ENCODE measurements at regions not wholly inside any gene's neighbourhood (a gene's known extent, or its start where the extent isn't known, plus 50 kb on each side); places are given as distances from the start of the nearest gene placed in this dataset.

GRCh38 chr18:78736015-78736690, 243.5 kb upstream of the SALL3 start:
- DNase-seq: no peak

DNA sequence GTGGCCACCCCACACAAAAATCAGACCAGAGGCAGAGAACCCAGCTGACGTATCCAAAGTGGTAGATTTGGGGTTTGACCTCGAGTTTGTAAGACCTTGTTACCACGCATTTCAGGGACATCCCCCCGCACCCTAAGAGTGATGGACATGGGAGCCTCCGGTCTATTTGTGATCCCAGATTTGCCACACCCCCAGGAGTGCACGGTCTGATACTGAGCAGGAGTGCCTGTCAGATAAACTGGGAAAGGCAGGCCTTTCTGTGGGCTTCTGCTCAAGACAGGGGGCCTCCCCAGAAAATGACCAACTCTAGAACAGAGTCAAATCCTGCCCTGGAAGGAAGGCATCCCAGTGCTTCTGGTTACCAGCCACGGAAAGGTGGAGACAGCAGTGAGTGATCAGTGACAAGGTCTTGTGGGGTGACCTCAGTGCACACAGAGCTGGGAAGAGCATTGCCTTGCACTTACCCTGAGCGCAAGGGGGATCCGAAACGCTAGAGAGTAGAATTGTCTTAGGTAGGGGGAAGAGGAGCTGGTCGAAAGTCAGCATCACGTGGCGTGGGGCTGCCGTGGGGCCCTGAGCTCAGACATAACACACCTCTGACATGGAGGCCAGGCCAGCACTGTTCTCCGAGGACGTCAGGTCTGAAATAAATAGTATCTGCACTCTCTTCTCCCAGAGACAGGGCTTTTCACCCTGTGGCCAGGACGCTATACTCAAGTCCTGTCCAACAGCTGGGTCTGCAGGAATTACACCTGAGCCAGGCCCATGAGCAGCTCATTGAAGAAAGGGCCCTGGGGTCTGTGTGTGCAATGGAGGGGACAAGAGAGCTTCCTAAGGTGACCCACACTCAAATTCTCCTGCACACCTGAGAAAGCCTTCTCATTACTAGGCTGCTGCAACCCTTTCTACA, 242.4 kb upstream of the SALL3 start:
- no peak for DNase-seq

- DNase-seq: no peak
Measured at GRCh38 chr18:78738076-78738690, 241.4 kb upstream of the SALL3 start.

DNA sequence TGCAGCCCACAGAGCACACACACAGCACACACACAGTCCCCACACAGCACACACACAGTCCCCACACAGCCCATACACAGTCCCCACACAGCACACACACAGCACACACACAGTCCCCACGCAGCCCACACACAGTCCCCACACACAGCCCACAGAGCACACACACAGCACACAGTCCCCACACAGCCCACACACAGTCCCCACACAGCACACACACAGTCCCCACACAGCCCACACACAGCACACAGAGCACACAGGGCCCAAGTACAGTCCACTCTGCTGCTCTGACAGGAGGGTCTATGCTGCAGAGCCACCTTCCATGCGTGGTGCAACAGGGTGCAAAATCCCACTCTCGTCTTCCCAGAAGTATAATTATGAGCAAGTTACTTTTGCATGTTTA, 240.5 kb upstream of the SALL3 start:
- no peak for DNase-seq

DNA sequence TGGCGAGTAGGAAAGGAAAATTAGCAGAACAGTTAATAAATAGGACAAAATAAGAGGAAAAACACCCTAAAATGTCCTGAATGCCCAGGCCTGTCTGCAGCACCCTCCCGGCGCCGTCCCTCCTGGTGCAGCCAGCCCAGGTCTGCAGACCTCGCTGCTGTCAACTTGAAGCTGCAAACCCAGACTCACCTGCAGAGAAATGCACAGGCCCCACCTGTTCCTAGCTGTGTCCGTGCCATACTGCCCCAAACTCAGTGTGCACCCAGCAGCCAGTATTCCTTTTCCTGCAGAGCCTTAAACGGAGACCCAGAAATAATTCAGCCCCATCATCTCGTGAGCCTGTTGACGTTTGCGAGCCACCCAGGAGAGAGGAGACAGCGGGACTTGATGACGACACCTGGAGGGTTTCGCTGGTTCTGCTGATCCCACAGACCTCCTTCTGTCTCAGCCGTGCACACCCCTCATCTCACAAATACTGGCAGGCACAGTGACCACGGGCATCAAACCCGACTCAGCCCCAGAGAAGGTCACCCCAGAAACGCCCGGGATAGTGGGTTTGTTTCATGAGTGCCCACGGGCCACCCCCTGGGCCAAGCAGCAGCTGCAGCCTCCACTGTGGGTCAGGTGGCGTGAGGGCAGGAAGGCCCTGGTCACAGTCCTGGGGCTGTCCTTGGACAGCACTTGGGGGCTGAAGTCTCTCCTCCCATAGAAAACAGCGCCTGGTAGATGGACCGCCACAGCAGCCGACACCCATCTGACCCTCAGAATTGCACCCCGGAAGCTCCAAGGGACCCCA, 239.5 kb upstream of the SALL3 start:
- DNase-seq: no peak

- no peak for DNase-seq
Measured at GRCh38 chr18:78740876-78741275, 238.7 kb upstream of the SALL3 start.

- no peak for DNase-seq
Measured at GRCh38 chr18:78741381-78742217, 238.0 kb upstream of the SALL3 start.

- no peak for DNase-seq
Measured at GRCh38 chr18:78742218-78742745, 237.3 kb upstream of the SALL3 start.

- no peak for DNase-seq
Measured at GRCh38 chr18:78743078-78743477, 236.5 kb upstream of the SALL3 start.

GRCh38 chr18:78751664-78752063, 228.0 kb upstream of the SALL3 start:
- DNase-seq: no peak

DNA sequence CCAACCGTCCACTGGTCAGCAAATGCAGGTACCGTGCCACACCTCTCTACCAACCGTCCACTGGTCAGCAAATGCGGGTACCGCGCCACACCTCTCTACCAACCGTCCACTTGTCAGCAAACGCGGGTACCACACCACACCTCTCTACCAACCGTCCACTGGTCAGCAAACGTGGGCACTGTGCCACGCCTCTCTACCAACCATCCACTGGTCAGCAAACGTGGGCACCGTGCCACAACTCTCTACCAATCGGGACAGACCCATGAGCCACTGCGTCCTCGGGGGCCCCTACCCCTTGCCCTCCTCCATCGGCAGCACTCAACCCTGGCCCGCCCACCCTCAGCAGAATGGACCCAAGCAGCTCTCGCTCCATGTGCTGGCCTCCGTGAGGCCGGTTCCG, 226.4 kb upstream of the SALL3 start:
- no peak for DNase-seq

GRCh38 chr18:78754311-78755043, 225.1 kb upstream of the SALL3 start:
- DNase-seq: no peak

- DNase-seq: no peak
Measured at GRCh38 chr18:78757014-78757413, 222.6 kb upstream of the SALL3 start.

GRCh38 chr18:78758496-78758895, 221.1 kb upstream of the SALL3 start:
- DNase-seq: no peak

GRCh38 chr18:78762753-78763152, 216.9 kb upstream of the SALL3 start:
- DNase-seq: no peak

GRCh38 chr18:78764544-78764943, 215.1 kb upstream of the SALL3 start:
- DNase-seq: no peak

DNA sequence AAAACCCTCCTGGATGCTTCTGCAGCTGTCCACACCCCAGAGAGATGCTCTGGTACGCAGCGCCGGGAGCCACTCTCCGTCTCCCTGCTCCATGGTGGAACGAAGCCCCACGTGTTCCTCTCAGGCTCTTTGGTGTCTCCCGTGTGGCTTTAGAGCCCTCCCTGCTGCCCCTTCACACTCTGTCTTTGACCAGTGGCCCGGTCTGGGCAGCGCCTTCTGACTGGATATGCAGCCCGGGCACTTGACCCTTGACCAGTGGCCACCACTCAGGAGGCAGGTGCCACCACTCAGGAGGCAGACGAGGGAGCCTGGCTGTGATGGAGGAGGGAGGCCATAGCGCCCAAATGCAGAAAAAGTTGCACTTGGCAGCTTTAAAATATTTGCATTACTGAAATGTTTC, 214.5 kb upstream of the SALL3 start:
- no peak for DNase-seq

GRCh38 chr18:78765637-78766281, 213.9 kb upstream of the SALL3 start:
- DNase-seq: no peak

GRCh38 chr18:78766651-78767533, 212.7 kb upstream of the SALL3 start:
- no peak for DNase-seq

All from NCI-H524 (cell line).